Mucosa of descending colon (tissue), 3 donors: ENCODE measurements at regions not wholly inside any gene's neighbourhood (a gene's known extent, or its start where the extent isn't known, plus 50 kb on each side); places are given as distances from the start of the nearest gene placed in this dataset.

Experiments
- ATAC-seq: fragments of 200-7000 bp; cut with Tn5 transposase; one replicate; pipeline ENCODE4 v1.9.1; 2020; ENCODE audit warnings: mild to moderate bottlenecking, moderate library complexity
- DNase-seq, 3 donors: peaks; one replicate each; pipeline ENCODE4 v3.0.0-alpha.2; 2020
- H3K36me3 ChIP-seq: fragments of 200-600 bp; one replicate; pipeline ENCODE4 v1.8.0; 2021; ENCODE audit warnings: low read depth, mild to moderate bottlenecking
- H3K4me1 ChIP-seq: fragments of 200-600 bp; one replicate; pipeline ENCODE4 v1.8.0; 2021; ENCODE audit warnings: low read depth, mild to moderate bottlenecking
- H3K4me3 ChIP-seq: fragments of 200-600 bp; one replicate; pipeline ENCODE4 v1.8.0; 2021; ENCODE audit warnings: mild to moderate bottlenecking
- H3K9me3 ChIP-seq: fragments of 200-600 bp; one replicate; pipeline ENCODE4 v1.8.0; 2021; ENCODE audit warnings: mild to moderate bottlenecking
- CTCF ChIP-seq: fragments of 200-600 bp; IDR thresholded peaks from one replicate; pipeline ENCODE4 v1.8.0; 2022; ENCODE audit warnings: antibody characterized with exemption, mild to moderate bottlenecking
- intact Hi-C, 2 donors: fragments of 100-400 bp; cut with DNase I in 1 of 2; cut with micrococcal nuclease in 1 of 2; formaldehyde crosslinking; loops; one replicate each; pipeline versions ENCODE4 v1.11.0 to v1.11.1; 2022; cut with DNase I, micrococcal nuclease
- donor health status: DM: no; HTN: no; CAD: no; lungs with moderate emphysema.
- donor health status: DM: no; HTN: no; CAD: no.
- donor health status: DM: no; HTN: yes; CAD: no.

GRCh38 chr17:79210638-79211037 is 136.0 kb downstream of the ENGASE start:
- no peak overlapping the region for H3K4me3 ChIP-seq
- no peak for TF ChIP-seq CTCF
- DNase-seq (peak in 1 of 3 donors; percentile 22), ATAC-seq (no peak)
- H3K9me3 ChIP-seq: no peaks in the 10 kb centered on the region
- H3K36me3 ChIP-seq: no peaks in the 10 kb centered on the region
- H3K4me1 ChIP-seq: no peaks in the 10 kb centered on the region
- intact Hi-C loops: no loop called here

GRCh38 chr17:79207960-79208359 is 133.3 kb downstream of the ENGASE start:
- Histone ChIP-seq H3K36me3 (no peaks in the 10 kb centered on the region), H3K9me3 (no peaks in the 10 kb centered on the region), H3K4me1 (no peaks in the 10 kb centered on the region), H3K4me3 (no peak overlapping the region)
- intact Hi-C loops: no loop called here
- TF ChIP-seq CTCF: no peak
- DNase-seq (no peak), ATAC-seq (no peak)

- ATAC-seq: no peak
- no peak for DNase-seq
- H3K4me1 ChIP-seq: no peaks in the 10 kb centered on the region
- no peak for TF ChIP-seq CTCF
- intact Hi-C loops: no loop called here
- no peaks in the 10 kb centered on the region for H3K36me3 ChIP-seq
- no peak overlapping the region for H3K4me3 ChIP-seq
- no peaks in the 10 kb centered on the region for H3K9me3 ChIP-seq
Observed at GRCh38 chr17:79205688-79206205, 131.1 kb downstream of the ENGASE start.

- TF ChIP-seq CTCF: no peak
- no peaks in the 10 kb centered on the region for H3K36me3 ChIP-seq
- H3K9me3 ChIP-seq: no peaks in the 10 kb centered on the region
- intact Hi-C loops: no loop called here
- ATAC-seq (no peak), DNase-seq (no peak)
- no peaks in the 10 kb centered on the region for H3K4me1 ChIP-seq
- no peak overlapping the region for H3K4me3 ChIP-seq
Observed at GRCh38 chr17:79204261-79204660, 129.6 kb downstream of the ENGASE start.

GRCh38 chr17:79203657-79204056 is 129.0 kb downstream of the ENGASE start:
- TF ChIP-seq CTCF: no peak
- no peak for ATAC-seq
- intact Hi-C loops: no loop called here

GRCh38 chr17:79203016-79203415 is 128.4 kb downstream of the ENGASE start:
- Histone ChIP-seq H3K36me3 (no peaks in the 10 kb centered on the region), H3K4me3 (no peak overlapping the region), H3K9me3 (no peaks in the 10 kb centered on the region), H3K4me1 (no peaks in the 10 kb centered on the region)
- ATAC-seq: no peak
- no peak for TF ChIP-seq CTCF
- intact Hi-C loops: no loop called here
- DNase-seq: no peak

More at GRCh38 chr17:79203657-79204056, 129.0 kb downstream of the ENGASE start:
- no peaks in the 10 kb centered on the region for H3K4me1 ChIP-seq
- no peaks in the 10 kb centered on the region for H3K36me3 ChIP-seq
- DNase-seq: no peak
- no peaks in the 10 kb centered on the region for H3K9me3 ChIP-seq
- no peak overlapping the region for H3K4me3 ChIP-seq
